ENCODE measurements at regions not wholly inside any gene's neighbourhood (a gene's known extent, or its start where the extent isn't known, plus 50 kb on each side); places are given as distances from the start of the nearest gene placed in this dataset.

DNA sequence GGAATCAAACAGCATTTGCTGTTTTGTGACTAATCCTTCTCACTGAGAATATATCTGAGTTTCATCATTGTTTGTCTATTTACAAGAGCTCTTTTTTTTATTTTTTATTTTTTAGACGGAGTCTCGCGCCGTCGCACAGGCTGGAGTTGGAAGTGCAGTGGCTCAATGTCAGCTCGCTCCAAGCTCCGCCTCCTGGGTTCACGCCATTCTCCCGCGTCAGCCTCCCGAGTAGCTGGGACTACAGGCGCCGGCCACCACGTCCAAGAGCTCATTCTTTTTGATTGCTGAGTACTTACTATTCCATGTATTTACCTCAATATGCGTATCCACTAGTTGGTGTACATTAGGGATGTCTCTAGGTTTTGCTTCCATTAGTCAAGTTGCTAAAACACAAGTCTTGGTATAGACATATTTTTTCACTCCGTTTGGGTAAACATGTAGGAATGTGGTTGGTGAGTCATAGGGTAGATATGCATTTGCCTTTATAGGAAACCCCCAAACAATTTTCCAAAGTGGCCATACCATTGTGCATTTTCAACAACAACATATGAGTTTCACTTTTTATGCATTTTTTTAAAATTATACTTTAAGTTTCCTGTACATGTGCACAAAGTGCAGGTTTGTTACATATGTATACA is 1005.0 kb upstream of the CDH10 start:
- no peak for TF ChIP-seq SUZ12 (IDR thresholded peaks at IDR 0.05; ENCODE audit: low read length)
- TF ChIP-seq RFX5 (IDR thresholded peaks at IDR 0.05; ENCODE audit: borderline replicate concordance, low read depth, low read length), result no peak
- no peak for TF ChIP-seq POLR2A (IDR thresholded peaks at IDR 0.05; ENCODE audit: control extremely low read depth in 1 of 2, low read depth in 2 of 2, low read length in 2 of 2)
- TF ChIP-seq CHD1 (IDR thresholded peaks at IDR 0.05; ENCODE audit: low read depth, low read length), result no peak
- TF ChIP-seq, protein P1, sequence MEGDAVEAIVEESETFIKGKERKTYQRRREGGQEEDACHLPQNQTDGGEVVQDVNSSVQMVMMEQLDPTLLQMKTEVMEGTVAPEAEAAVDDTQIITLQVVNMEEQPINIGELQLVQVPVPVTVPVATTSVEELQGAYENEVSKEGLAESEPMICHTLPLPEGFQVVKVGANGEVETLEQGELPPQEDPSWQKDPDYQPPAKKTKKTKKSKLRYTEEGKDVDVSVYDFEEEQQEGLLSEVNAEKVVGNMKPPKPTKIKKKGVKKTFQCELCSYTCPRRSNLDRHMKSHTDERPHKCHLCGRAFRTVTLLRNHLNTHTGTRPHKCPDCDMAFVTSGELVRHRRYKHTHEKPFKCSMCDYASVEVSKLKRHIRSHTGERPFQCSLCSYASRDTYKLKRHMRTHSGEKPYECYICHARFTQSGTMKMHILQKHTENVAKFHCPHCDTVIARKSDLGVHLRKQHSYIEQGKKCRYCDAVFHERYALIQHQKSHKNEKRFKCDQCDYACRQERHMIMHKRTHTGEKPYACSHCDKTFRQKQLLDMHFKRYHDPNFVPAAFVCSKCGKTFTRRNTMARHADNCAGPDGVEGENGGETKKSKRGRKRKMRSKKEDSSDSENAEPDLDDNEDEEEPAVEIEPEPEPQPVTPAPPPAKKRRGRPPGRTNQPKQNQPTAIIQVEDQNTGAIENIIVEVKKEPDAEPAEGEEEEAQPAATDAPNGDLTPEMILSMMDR (IDR thresholded peaks at IDR 0.05; ENCODE audit: control extremely low read depth in 1 of 3, insufficient read depth in 1 of 3, low read depth in 1 of 3, low read length in 3 of 3), result no peak
- TF ChIP-seq SRF (IDR thresholded peaks at IDR 0.05; ENCODE audit: low read depth, low read length), result no peak
- no peak for TF ChIP-seq SP2 (IDR thresholded peaks at IDR 0.05; ENCODE audit: low read length)
- TF ChIP-seq, protein P2, sequence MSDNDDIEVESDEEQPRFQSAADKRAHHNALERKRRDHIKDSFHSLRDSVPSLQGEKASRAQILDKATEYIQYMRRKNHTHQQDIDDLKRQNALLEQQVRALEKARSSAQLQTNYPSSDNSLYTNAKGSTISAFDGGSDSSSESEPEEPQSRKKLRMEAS (IDR thresholded peaks at IDR 0.05), result no peak
- no peak for TF ChIP-seq TEAD4 (IDR thresholded peaks at IDR 0.05; ENCODE audit: low read depth, low read length)

All from H1 (cell line).